ENCODE measurements at regions not wholly inside any gene's neighbourhood (a gene's known extent, or its start where the extent isn't known, plus 50 kb on each side); places are given as distances from the start of the nearest gene placed in this dataset.
"Not testable (repeated sequence)": the region's sequence is repeated elsewhere in the genome, so short reads cannot be mapped to it uniquely, and the experiment has no call there.

DNA sequence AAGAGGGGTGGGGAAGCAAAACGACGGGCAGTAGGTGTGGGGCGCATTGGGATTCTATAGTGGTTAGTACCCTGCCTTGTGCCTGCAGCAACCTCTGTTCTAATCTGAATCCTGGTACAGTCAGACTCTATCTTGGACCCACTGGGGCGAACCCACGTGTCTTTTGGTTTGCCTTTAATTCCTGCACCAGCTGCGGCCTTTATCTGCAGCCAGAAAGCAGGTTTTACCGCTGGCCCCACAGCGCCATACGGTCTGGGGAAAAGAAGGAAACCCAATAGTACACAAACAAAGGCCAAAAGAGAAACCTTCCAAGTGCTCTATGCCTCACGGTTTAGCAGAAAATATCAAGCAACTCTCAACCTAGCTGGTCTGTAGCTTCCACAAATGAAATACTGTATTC, 118.2 kb downstream of the PPIAL4A start:
- DNase-seq: not testable (repeated sequence)

DNA sequence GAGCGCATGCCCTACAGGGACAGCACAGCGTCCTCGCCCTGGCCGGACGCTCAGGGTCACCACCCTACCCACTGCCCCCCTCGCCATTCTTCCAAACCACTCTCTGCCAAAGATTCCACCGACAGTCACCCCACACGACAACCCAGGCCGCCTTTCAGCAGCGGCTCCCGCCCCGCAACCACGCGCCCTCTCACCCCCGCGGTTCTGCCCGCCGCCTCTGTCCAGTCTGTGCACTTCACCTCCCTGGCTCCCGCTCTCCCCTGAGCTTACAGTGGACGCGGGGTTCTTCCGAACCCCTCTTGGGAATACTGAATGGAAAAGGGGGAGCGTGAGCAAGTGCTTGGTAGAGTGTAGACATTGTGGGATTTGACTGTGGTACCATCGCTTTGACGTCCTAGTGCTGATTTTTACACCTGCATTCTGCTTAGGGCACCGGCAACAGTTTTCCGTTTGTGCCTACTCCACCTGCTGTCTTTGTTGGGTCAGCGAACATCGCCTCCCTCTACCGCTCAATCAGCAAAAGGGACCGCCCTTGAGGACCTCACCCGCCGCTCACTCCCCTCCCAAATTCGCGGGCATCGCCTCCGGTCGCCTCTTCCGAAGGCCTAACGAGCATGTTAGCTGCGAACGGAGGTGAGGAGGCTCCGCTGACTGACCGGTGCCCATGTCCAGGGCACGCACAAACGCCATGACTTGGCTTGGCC, 119.1 kb downstream of the PPIAL4A start:
- not testable (repeated sequence) for DNase-seq

DNA sequence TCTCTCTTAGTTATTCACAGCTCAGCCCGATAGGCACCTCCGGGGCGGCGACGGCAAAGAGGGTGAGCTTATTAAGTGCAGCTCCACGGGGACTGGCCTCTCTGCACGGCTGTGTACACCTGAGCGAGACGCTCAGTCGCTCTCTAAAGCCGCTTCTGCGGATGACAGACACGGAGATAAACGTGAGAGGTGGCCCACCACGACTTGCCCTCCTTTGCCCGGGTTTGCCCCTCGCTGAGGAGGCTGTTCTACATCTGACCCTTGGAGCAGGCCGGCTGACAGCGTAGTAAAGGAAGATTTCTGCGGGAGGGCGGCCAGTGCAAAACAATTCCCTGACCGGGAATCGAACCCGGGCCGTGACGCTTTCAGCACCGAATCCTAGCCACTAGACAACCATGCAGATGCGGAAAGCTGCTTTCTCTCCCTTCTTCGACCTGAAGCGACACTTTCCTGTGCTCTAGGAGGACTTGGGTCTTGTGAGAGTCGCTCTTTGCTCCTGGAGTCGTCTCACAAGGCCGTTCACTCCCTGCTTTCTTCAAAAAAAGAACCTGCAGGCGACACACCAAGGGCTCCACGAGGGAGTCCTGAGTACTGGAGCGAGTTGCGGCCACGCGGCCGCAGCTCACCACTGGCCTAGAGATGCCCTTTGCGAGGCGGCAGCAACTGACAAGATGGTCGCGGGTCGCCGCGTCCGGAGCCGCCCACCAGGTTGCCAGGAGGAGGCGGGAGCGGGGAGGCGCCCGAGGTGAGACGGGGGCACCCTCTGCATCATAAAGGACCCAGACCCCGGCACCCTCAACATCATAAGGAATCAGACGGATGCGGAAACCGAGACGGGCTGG, 119.9 kb downstream of the PPIAL4A start:
- DNase-seq: not testable (repeated sequence)

DNA sequence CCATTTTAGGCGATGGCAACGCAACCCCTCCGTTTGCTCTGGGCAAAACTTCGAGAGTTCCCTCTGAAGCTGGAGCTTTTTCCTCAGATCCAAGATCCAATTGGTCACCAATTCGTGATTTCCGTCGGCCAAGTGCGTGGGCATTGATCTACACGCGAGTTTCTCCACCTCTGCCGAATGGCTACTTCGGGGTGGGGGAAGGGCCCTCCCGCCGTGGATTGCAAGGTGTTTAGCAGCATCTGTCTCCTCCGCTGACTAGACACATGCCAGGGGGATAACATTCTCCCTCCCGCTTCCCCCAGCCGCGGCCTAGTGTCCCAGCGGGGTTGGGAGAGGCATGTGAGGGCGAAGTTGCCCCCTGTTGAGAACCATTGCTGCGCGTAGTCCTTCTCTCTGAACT, 120.6 kb downstream of the PPIAL4A start:
- DNase-seq: not testable (repeated sequence)

DNA sequence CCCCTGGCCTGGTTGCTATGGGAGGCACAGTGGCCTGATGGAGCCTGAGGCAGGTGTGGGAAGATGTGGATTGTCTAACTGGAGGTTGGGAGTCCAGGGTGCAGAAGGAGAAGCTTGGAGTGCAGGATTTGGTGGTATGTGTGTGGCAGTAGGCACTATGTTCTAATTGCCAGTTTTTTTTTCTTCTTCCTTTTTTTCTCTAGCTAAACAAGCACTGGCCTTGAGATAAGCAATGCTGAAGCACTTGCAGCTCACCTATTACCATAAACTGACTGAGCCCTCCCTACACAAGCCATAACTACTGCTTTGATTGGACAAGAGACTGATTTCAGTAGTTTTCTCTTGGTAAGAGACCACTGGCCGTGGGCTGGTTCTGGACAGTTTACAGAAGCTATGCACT, 123.6 kb downstream of the PPIAL4A start:
- DNase-seq: not testable (repeated sequence)

DNA sequence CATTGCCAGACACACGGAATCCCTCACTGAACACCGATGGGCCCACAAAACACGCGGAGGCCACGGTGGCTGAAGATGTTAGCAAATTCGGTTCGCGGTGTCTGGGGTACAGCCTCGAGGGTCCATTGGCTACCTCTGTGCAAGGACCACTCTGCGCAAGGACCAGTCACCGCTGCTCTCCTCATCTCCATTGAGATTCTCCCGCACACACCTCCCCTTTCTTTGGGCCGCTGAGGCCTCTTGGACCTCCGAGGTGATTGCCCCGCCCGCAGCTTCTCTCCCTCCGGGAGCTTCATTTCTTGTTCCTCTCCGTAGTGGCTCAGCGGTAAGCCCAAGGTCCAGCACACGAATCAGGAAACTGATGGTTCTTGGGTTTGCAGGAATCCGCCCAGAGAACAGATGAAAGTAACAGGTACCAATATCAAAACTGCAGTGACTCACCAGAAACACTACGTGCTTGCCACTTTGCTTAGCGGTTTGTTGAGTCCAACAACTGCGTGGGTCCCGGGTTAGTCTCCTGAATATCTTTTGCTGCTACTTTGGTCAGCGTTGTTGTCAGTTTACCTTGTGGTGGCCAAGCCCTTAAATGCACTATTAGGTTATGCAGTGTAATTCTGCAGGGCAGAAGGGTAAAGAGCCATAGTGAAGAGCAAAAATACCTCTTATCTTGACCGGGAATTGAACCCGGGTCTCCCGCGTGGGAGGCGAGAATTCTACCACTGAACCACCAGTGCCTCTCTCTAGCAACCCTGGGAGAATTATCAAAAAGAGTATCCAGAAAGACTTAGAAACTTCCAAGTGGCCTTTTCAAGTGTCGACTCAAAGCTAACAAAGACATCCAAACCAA, 126.8 kb downstream of the PPIAL4A start:
- DNase-seq: peak; percentile 33 to 72

DNA sequence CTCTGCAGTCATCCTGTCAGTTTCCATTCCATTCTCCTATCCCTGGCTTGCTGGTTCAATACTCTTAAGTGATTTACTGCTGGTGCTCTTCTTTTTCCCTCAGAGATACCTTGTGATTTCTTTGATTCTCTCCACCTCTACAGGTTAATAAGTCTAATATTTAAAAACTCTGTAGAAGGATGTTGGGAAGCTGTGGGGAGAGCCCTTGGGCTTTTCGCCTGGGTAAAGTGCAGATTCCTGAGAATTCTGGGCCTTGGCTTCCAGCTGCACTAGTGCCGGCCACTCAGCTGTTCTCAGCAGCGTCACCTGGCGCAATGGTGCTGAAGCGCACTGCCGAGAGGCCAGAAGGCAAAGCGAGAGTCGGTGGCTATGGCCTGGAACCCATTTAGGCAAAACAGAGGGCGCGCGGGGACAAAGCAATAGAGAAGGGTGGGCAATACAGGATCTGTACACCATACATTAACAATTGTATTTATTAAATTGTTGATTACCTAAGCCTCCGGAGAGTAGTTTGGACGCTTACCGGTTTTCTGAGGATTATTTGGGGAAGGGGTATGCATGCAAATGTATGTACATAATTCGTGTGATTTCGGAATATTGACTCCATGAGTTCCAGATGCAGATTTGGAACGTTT, 130.3 kb downstream of the PPIAL4A start:
- not testable (repeated sequence) for DNase-seq

DNA sequence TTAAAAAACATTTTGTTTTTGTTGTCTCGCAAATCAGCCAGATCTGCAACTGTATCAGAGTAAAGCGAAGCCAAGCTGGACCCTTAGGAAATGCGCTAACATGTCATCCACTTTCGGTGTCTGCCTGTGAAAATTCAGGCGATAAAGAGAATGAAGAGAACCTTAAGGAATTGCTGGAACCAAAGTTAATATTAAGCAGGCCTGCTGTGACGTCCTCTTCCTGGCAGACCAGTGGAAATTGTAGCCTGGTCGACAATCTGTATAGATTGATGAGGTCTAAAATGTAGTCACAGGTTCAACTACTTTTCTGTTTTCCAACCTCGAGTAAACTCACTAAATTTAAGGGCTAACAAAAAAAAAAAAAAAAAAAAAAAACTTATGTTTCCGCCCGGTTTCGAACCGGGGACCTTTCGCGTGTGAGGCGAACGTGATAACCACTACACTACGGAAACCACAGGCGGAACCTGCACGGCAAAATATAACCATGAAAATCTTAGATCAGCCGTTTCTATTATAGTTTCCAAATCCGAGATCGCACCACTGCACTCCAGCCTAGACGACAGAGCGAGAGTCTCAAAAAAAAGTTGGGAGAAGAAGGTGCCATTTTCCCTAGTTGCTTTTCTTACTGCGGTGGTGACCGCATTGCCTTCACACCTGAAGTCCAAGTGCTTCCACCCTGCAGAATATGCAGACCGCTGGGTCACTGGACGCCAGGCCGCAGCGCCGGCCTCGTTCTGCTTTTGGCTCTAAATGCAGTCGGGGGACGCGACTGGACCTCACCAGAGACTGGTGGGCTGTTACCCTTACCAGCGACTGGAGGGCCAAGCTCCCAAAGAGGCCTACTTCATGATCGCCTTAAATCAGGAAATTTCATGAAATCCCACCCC, 131.0 kb downstream of the PPIAL4A start:
- peak; percentile 16 to 61 for DNase-seq

DNA sequence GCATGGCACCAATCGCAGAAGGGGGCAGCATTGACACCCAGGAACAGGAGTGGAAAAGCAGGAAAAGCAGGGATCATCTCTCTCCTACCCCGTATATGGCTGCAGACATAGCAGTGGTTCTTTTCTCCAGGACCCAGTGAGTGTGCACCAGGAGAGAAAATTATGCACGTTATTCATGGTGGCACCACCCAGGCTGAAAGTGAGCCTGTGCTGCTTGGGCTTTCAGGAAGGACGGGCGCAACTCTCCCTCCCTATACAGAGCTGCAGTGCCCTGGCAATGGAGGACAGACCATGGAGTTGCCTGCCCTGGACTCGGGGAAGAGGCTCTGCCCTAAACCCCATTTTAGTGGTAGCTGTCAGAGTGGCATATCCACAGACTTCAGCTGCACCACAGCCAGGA, 132.1 kb downstream of the PPIAL4A start:
- not testable (repeated sequence) for DNase-seq

DNA sequence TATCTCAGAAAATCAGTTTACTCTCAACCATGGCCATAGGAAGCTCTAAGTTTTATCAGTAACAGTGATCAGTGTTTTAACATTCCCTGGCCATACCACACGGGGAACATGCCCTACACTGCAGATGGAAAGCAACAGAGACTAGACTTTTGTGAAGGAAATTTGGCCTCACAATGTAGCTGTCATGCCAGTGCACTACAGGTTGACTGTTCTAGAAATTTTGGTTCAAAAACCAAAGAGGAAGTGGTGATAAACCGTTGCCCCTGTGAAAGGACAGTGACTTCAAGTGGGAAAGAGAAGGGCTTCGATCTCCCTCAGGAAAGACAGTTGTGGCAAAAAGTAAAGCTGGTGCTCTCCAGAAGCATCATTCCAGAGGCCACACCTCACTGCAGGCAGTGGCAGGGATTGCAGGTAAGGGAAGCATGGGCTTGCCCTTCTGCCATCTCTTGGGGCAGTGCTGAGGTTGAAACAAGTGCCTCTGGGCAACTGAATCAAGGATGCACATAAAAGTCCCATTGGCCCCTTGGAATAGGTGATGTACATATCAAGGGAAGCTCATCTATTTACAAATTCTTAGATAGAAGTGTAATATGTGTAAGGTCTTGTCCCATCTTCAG, 143.4 kb downstream of the PPIAL4A start:
- DNase-seq: not testable (repeated sequence)

DNA sequence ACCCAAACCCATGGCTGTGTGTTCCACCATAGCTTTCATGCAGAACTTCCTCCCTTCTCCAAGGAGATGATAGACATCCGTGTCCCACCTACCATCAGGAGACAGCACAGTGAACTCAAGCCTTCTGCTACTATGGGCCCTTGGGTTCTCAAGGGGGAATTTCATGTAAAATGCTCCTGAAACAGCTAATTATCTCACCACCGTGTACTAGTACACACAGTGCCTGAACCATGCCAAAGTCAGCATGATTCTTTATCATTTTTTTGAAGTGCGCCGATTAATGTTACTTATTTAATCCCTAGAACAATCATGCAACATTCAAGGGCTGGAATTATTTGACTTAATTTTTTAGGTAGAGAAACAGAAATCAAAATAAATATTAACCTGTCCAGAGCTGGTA, 147.2 kb downstream of the PPIAL4A start:
- not testable (repeated sequence) for DNase-seq

DNA sequence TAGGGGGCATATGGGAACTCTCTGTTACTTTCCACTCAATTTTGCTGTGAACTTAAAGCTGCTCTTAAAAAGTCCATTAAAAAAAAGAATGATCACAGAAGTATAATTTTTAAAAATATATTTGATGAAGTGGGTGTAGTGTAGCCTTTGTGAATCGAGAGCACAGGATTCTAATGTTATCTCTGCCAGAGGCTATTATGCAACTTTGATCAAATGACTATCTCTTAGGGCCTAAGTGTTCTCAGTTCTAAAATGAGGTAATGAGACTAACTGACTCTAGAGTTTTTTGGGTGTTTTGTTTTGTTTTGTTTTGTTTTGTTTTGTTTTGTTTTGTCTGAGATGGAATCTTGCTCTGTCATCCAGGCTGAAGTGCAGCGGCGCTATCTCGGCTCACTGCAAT, 143.2 kb downstream of the FAM72B start:
- DNase-seq: not testable (repeated sequence)

DNA sequence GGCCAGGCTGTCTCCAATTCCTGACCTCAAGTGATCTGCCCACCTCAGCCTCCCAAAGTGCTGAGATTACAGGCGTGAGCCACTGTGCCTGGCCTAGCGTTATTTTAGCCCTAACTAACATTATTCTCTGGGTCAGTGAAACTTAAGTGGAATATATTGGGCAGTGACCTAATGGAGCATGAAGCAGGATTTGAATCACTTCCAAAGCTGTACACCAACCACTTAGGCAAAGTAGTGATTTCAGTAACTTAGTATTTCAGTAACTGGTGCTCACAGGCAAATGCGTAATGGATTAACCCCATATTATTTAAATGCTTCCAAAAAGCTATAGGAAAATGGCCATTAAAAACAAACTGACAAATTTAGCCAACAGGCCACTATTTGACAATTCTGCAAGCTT, 142.6 kb downstream of the FAM72B start:
- not testable (repeated sequence) for DNase-seq

DNA sequence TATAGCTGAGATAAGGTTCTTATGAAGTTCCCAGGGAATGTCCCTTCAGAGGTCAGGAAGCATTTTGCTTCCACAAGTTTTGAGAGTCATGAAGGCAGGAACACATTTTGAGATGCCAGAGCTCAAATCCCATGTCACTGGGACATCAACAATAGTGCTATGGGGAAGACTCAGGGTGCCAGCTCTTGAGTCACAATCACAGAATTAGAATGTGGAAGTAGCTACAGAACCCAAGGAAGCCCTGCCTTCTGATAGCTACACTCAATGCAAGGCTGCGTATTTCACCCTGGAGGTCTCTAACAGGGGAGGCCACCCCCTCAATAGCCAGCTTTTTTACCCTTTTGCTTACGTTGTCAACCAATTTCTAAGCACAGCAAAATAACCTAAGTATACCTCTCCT, 141.3 kb downstream of the FAM72B start:
- not testable (repeated sequence) for DNase-seq

DNA sequence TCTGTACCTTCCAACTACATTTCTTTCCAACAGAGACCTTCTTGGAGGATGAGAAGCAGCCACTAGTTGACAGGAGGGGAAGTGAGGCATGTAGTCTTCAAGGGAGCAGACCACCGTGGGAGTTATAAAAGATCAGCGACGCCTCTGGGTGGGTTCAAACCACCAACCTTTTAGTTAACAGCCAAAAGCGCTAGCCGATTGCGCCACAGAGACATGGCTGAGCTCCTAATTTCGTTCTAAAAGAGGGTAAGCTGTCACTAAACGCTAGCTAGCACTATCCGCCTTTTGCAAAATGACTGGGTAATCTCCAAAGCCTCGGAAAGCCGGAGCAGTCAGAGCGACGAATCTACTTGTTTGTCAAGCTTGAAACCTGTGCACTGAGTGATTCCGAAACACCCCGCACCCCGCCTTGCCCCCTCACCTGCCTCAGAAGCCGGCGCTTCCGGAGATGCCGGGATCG, 135.8 kb downstream of the FAM72B start:
- not testable (repeated sequence) for DNase-seq

DNA sequence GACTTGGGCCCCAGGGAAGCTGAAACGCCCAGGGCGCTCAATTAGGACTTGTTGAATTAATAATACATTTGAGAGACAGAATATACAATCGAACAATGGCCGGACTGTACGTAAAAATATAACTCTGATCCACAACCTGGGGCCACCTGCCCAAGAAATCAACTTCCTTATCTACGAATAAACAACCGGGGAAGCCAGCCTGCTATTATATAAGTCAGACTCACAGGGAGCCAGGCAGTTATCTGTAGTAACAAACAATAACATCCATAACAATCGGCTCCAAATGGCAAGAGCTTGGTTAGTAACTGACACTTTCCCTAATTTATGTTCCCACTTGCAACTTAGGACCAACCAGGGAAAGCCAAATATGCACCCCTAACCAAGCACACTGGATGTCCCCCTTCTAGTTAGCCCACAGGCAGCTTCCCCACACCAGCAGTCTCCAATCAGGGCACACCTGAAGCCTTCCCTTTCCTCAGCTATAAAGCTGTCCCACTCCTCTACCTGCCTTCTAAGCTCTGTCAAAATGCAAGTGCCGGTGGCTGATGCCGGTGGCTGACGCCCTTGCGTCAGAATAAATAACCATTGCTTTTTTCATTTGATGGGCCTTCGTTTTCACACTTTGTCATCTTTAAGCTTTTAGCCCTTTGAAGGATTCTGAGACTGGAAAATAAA, 135.2 kb downstream of the FAM72B start:
- not testable (repeated sequence) for DNase-seq

DNA sequence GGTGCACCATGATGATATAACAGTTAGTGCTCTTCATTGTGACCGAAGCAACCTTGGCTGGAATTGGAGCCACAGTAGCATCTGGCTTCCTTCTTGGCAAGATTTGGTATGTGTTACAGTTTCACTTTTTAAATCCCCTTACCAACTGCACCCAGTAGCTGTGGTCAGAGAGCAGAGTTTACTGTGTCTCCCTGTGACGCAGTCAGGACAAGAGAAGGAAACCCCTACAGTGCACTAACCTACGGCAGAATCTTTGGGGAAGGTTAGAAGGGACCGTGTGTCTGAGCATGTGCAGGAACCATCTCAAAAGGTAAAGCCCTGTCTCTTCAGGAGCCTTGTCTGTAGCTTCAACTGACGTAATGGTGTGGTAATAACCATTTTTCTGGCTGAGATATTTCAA, 134.0 kb downstream of the FAM72B start:
- not testable (repeated sequence) for DNase-seq

DNA sequence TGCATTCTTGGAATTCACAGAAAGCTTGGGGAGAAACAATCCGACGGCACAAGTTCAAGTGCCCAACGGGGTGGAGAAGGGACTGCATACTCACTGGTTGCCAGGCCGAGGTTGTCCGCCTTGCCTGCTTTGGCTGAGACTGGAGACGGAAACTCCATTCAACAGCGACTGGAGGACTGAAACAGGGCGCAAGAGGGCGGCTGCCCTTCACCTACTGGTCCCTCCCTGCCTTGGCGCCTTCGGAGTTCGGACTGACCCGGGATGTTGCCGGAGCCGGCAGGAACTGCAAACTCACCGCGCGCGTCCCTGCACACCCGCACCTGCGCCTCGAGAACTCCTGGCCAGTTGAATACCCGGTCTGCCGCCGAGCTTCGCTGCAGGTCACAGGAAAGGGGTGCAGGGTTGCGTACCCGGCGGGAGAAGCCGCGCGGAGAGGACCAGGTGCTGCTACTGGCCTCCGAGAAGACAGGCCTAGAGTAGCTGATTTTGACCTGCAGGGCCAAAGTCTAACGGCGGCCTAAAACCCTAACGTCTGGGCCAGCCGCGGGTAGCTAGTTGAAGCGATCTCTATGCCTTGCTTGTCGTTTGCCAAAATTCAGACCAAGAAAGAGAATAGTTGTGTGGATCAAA, 132.9 kb downstream of the FAM72B start:
- not testable (repeated sequence) for DNase-seq

DNA sequence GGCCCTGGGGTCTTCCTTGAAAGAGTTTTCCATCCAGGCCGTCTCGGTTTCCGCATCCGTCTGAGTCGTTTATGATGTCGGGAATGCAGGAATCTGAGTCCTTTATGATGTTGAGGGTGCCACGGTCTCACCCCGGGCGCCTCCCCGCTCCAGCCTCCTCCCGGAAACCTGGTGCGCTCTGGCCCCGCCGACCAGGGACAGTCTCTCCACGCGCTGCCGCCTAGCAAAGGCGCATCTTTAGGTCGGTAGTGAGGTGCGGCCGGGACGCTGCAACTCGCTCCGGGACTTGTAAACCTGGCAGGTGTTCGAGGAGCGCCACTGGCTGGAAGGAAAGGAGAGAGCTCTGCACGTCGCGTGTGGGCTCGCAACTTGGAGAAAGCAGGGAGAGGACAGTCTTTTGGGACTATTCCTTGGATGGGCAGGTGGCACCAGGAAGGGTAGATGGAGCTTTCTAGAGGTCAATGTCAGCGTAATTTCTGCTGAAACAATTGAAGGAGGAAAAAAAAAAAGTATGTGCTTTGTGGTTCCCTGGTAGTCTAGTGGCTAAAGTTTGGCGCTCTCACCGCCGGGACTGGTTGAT, 132.0 kb downstream of the FAM72B start:
- not testable (repeated sequence) for DNase-seq
